22Rv1 (cell line): ENCODE measurements at regions not wholly inside any gene's neighbourhood (a gene's known extent, or its start where the extent isn't known, plus 50 kb on each side); places are given as distances from the start of the nearest gene placed in this dataset.

ENCODE experiments used
- CTCF ChIP-seq: fragments of 450-650 bp; IDR thresholded peaks from 2 replicates; pipeline ENCODE4 v1.5.1; 2017; ENCODE audit warnings: mild to moderate bottlenecking
- ZFX ChIP-seq: fragments of 450-650 bp; IDR thresholded peaks from 2 replicates; pipeline ENCODE4 v1.6.1; 2017; ENCODE audit warnings: antibody characterized with exemption, borderline replicate concordance

DNA sequence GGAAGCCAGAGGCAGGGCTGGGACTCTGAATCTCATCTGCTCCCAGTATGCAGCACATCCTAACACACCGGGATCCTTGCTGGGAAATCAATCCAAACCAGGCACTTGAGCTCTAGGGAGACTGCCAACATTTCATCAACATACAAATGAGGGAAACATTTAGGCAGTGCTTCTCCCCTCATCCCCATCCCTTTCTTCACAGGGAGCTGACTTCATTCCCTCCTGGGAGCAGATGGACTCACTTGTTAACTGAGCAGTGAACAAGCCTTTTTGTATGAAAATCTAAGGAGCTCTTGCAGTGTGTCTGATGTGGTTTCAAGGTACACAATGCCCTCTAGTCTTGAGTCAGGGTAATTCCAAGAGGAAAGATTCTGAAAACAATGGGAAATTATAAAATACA is 96.3 kb downstream of the TMEM114 start:
- TF ChIP-seq CTCF = no peak
- TF ChIP-seq ZFX = no peak
